ENCODE measurements at regions not wholly inside any gene's neighbourhood (a gene's known extent, or its start where the extent isn't known, plus 50 kb on each side); places are given as distances from the start of the nearest gene placed in this dataset.

- no peak for DNase-seq
These were observed 263.4 kb downstream of the MRTFB start for GRCh38 chr16:14334366-14335080.

- DNase-seq, result no peak
These were observed 262.2 kb downstream of the MRTFB start for GRCh38 chr16:14333361-14333760.

- no peak for DNase-seq
These were observed 259.9 kb downstream of the MRTFB start for GRCh38 chr16:14331020-14331419.

- DNase-seq, result no peak
These were observed 258.7 kb downstream of the MRTFB start for GRCh38 chr16:14329727-14330350.

- DNase-seq, result no peak
These were observed 254.6 kb downstream of the MRTFB start for GRCh38 chr16:14325502-14326401.

- no peak for DNase-seq
These were observed 253.5 kb downstream of the MRTFB start for GRCh38 chr16:14324581-14324980.

GRCh38 chr16:14322186-14322585 lies 251.1 kb downstream of the MRTFB start:
- no peak for DNase-seq

GRCh38 chr16:14321542-14321941 lies 250.4 kb downstream of the MRTFB start:
- no peak for DNase-seq

GRCh38 chr16:14320406-14320805 lies 249.3 kb downstream of the MRTFB start:
- no peak for DNase-seq
